ENCODE measurements at regions not wholly inside any gene's neighbourhood (a gene's known extent, or its start where the extent isn't known, plus 50 kb on each side); places are given as distances from the start of the nearest gene placed in this dataset.

GRCh38 chr12:38956337-38956736 lies 50.9 kb upstream of the CPNE8 start:
- no peak for DNase-seq
